Osteoblast (primary cell): ENCODE measurements at regions not wholly inside any gene's neighbourhood (a gene's known extent, or its start where the extent isn't known, plus 50 kb on each side); places are given as distances from the start of the nearest gene placed in this dataset.
A peak's percentile ranks its signal among the peaks of the same experiment; 100 is the strongest.

Experiments
- DNase-seq: peaks from one replicate; pipeline ENCODE4 v3.0.0; 2011; ENCODE audit warnings: low spot score, mixed read lengths; ENCODE audit not compliant: insufficient read length; ENCODE audit errors: missing footprints
- H2AFZ ChIP-seq: 2 replicates; pipeline ENCODE4 v1.6.0; 2011; ENCODE audit warnings: mild to moderate bottlenecking, low read length
- H3K27ac ChIP-seq: 2 replicates; pipeline ENCODE4 v1.5.1; 2011; ENCODE audit warnings: mild to moderate bottlenecking, low read depth, low read length, moderate library complexity
- H3K27me3 ChIP-seq: 2 replicates; pipeline ENCODE4 v1.6.0; 2012; ENCODE audit warnings: mild to moderate bottlenecking, control low read depth, inconsistent platforms, low read length, moderate library complexity; ENCODE audit not compliant: insufficient read depth
- H3K36me3 ChIP-seq: 2 replicates; pipeline ENCODE4 v1.5.1; 2011; ENCODE audit warnings: mild to moderate bottlenecking, low read length, control low read depth, moderate library complexity; ENCODE audit not compliant: insufficient read depth
- H3K4me1 ChIP-seq: 2 replicates; pipeline ENCODE4 v1.5.1; 2011; ENCODE audit warnings: mild to moderate bottlenecking, low read length, control low read depth, moderate library complexity; ENCODE audit not compliant: insufficient read depth
- H3K4me2 ChIP-seq: 2 replicates; pipeline ENCODE4 v1.6.0; 2011; ENCODE audit warnings: mild to moderate bottlenecking, low read length; ENCODE audit not compliant: insufficient read depth
- H3K4me3 ChIP-seq: fragments of 200-600 bp; sonication (generic); 3 replicates; pipeline ENCODE4 v1.5.1; 2012; ENCODE audit warnings: mild to moderate bottlenecking, low read length, inconsistent platforms; ENCODE audit not compliant: insufficient read depth
- H3K79me2 ChIP-seq: 2 replicates; pipeline ENCODE4 v1.6.0; 2012; ENCODE audit warnings: mild to moderate bottlenecking, low read length, control low read depth, inconsistent platforms; ENCODE audit not compliant: insufficient read depth
- H3K9me3 ChIP-seq: 2 replicates; pipeline ENCODE4 v1.5.1; 2011; ENCODE audit warnings: low read depth, low read length, control low read depth
- H4K20me1 ChIP-seq: 2 replicates; pipeline ENCODE4 v1.6.0; 2012; ENCODE audit warnings: mild to moderate bottlenecking, low read length, control low read depth; ENCODE audit not compliant: insufficient read depth
- TF ChIP-seq, protein P1 (sequence below): IDR thresholded peaks from 2 replicates; pipeline ENCODE4 v1.5.1; 2011; ENCODE audit warnings: mild to moderate bottlenecking, low read depth, low read length, moderate library complexity; ENCODE audit errors: extremely low read depth

DNA sequence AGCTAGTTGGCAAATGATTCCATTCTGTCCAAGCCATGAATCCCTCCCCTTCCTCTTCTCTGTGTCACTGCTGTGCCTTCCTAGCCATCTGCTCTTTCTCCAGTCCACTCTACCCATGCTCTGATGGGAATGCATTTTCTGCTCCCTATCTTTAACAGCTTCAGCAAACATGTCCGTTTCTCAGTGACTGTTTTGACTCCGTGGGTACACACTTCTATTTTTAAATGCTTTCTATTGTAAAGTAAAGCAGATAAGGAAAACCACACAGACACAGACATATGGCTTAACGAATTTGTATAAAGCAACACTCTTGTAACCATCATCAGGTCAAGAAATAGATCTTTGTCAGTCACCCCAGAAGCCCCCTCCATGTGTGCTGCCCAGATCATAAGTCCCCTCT lies 72.4 kb upstream of the KLHL13 start:
- DNase-seq, result no peak
- no peaks in the 10 kb centered on the region for H3K9me3 ChIP-seq
- H3K4me2 ChIP-seq, result no peak overlapping the region
- H2AFZ ChIP-seq, result no peak overlapping the region
- no peaks in the 10 kb centered on the region for H3K79me2 ChIP-seq
- no peaks in the 10 kb centered on the region for H3K4me1 ChIP-seq
- H3K4me3 ChIP-seq, result no peak overlapping the region
- no peaks in the 10 kb centered on the region for H3K36me3 ChIP-seq
- no peak overlapping the region for H3K27ac ChIP-seq
- TF ChIP-seq, protein P1, sequence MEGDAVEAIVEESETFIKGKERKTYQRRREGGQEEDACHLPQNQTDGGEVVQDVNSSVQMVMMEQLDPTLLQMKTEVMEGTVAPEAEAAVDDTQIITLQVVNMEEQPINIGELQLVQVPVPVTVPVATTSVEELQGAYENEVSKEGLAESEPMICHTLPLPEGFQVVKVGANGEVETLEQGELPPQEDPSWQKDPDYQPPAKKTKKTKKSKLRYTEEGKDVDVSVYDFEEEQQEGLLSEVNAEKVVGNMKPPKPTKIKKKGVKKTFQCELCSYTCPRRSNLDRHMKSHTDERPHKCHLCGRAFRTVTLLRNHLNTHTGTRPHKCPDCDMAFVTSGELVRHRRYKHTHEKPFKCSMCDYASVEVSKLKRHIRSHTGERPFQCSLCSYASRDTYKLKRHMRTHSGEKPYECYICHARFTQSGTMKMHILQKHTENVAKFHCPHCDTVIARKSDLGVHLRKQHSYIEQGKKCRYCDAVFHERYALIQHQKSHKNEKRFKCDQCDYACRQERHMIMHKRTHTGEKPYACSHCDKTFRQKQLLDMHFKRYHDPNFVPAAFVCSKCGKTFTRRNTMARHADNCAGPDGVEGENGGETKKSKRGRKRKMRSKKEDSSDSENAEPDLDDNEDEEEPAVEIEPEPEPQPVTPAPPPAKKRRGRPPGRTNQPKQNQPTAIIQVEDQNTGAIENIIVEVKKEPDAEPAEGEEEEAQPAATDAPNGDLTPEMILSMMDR, result no peak
- H3K27me3 ChIP-seq, result no peaks in the 10 kb centered on the region
- H4K20me1 ChIP-seq, result no peaks in the 10 kb centered on the region

- Histone ChIP-seq H3K4me3 (no peak overlapping the region), H3K27ac (no peak overlapping the region), H2AFZ (no peak overlapping the region), H3K27me3 (no peaks in the 10 kb centered on the region), H3K36me3 (no peaks in the 10 kb centered on the region), H3K9me3 (no peaks in the 10 kb centered on the region), H3K4me1 (no peaks in the 10 kb centered on the region), H4K20me1 (no peaks in the 10 kb centered on the region), H3K79me2 (no peaks in the 10 kb centered on the region), H3K4me2 (no peak overlapping the region)
- TF ChIP-seq, protein P1, result no peak
- peak; percentile 43 for DNase-seq
Observed at GRCh38 chrX:118189628-118190027, 73.0 kb upstream of the KLHL13 start.

DNA sequence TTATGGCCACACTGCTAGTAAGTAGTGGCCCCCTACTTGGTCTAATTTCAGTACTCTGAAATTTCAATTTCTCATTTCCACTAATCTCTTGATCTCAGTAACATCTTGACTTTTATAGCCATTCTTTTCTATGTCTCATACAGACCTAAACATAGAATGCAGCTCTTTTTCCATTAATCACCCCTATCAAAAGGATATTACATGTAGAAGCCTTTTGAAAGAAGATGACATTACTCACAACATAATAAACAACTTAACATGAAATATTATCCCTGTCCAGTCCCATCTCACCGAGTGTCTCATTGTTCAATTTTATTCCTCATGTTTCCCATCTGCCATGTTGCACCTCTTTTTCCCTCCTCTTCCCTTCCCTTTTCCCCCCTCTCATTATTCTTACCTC lies 81.1 kb upstream of the KLHL13 start:
- H3K4me2 ChIP-seq, result no peak overlapping the region
- no peaks in the 10 kb centered on the region for H3K27me3 ChIP-seq
- no peaks in the 10 kb centered on the region for H3K4me1 ChIP-seq
- H3K9me3 ChIP-seq, result no peaks in the 10 kb centered on the region
- TF ChIP-seq, protein P1, result no peak
- H4K20me1 ChIP-seq, result no peaks in the 10 kb centered on the region
- H3K36me3 ChIP-seq, result no peaks in the 10 kb centered on the region
- no peaks in the 10 kb centered on the region for H3K79me2 ChIP-seq
- H2AFZ ChIP-seq, result no peak overlapping the region
- DNase-seq, result no peak
- no peak overlapping the region for H3K27ac ChIP-seq
- H3K4me3 ChIP-seq, result no peak overlapping the region

- Histone ChIP-seq H3K4me2 (no peak overlapping the region), H3K4me1 (no peaks in the 10 kb centered on the region), H3K4me3 (no peak overlapping the region), H2AFZ (no peak overlapping the region), H3K9me3 (no peaks in the 10 kb centered on the region), H3K27me3 (no peaks in the 10 kb centered on the region), H3K27ac (no peak overlapping the region), H3K36me3 (no peaks in the 10 kb centered on the region), H4K20me1 (no peaks in the 10 kb centered on the region), H3K79me2 (no peaks in the 10 kb centered on the region)
- DNase-seq, result no peak
- TF ChIP-seq, protein P1, result no peak
Observed at GRCh38 chrX:118198577-118198976, 82.0 kb upstream of the KLHL13 start.
